ENCODE measurements at regions not wholly inside any gene's neighbourhood (a gene's known extent, or its start where the extent isn't known, plus 50 kb on each side); places are given as distances from the start of the nearest gene placed in this dataset.

DNA sequence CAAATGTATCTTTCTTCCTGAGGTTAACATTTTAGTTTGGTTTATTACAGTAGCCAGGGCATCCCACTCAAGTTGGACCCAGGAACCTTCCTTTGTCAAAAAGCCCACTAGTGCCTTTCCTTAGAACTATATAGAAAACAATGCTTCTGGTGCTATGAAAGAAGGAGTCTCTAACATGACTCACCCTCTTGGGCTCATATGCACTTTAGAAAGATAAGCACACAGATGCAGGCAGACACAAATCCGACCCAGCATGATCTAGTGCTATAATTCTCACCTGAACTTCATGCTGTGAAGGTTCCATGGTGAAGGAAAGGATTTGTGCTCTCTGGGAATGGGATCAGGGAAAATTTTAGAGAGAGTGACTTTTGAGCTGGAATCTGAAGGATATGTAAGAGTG is 289.4 kb downstream of the ANKRD50 start:
- Histone ChIP-seq H3K27me3 (ENCODE audit: insufficient read depth, low read length) (no peaks in the 10 kb centered on the region), H3K36me3 (ENCODE audit: insufficient read depth, low read length) (no peaks in the 10 kb centered on the region), H3K4me3 (ENCODE audit: low read length) (no peak overlapping the region), H2AFZ (ENCODE audit: low read depth, low read length) (no peak overlapping the region), H3K4me1 (ENCODE audit: insufficient read depth, low read length) (peaks cover 6% of the 10 kb centered on the region), H3K9me3 (ENCODE audit: low read length) (no peaks in the 10 kb centered on the region)

DNA sequence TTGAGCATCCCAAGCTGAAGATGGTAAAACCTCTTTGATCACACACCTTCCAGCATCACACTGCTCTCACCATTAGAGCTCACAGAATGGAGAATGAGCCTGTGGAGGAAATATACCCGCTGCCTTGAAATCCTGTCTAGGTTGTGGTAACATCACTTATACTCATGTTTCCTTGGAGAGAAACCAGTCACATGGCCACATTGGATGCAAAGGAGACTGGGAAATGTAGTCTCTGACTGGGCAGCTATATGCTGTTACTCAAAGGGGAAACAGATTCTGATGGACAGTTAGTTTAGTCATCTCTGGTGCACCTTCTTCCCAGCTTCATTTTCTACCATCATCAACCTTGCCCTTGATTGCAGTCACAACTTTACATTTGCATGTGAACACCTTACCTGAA is 286.3 kb downstream of the ANKRD50 start:
- H3K9me3 ChIP-seq (ENCODE audit: low read length), result no peaks in the 10 kb centered on the region
- no peaks in the 10 kb centered on the region for H3K36me3 ChIP-seq (ENCODE audit: insufficient read depth, low read length)
- peaks cover 3% of the 10 kb centered on the region for H3K4me1 ChIP-seq (ENCODE audit: insufficient read depth, low read length)
- H2AFZ ChIP-seq (ENCODE audit: low read depth, low read length), result no peak overlapping the region
- no peak overlapping the region for H3K4me3 ChIP-seq (ENCODE audit: low read length)
- no peaks in the 10 kb centered on the region for H3K27me3 ChIP-seq (ENCODE audit: insufficient read depth, low read length)

DNA sequence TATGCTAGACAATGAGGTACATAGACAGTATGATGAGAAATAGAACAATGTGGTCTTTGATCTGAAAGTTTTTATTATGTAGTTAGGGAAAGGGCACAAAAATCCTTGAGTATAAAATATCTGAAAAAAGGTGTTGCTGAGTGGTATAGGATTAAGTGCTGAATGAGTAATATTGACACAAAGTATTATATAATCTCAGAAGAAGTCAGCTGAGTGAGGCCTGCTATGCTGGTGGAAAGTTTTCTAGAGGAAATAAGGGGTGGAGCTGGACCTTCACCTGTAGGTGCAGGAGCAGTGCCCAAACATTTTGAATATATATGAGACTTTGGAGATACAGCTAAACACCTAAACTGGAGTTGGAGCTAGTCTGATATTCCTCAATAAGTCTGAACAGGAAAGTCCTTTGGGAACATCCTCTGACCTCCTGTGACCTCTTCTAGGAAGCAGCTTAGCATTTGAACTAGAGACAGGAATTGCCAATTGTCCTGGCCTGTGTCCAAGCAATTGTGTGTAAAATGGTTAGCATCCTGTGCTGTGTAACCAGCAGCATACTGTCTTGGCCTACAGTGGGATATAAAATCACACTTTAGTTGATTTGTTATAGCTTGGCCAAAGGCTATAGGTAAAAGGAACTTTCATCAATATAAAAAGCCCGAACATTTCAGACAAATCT is 285.3 kb downstream of the ANKRD50 start:
- Histone ChIP-seq H3K4me1 (ENCODE audit: insufficient read depth, low read length) (peaks cover 2% of the 10 kb centered on the region), H3K27me3 (ENCODE audit: insufficient read depth, low read length) (no peaks in the 10 kb centered on the region), H3K36me3 (ENCODE audit: insufficient read depth, low read length) (no peaks in the 10 kb centered on the region), H3K4me3 (ENCODE audit: low read length) (no peak overlapping the region), H2AFZ (ENCODE audit: low read depth, low read length) (no peak overlapping the region), H3K9me3 (ENCODE audit: low read length) (no peaks in the 10 kb centered on the region)

DNA sequence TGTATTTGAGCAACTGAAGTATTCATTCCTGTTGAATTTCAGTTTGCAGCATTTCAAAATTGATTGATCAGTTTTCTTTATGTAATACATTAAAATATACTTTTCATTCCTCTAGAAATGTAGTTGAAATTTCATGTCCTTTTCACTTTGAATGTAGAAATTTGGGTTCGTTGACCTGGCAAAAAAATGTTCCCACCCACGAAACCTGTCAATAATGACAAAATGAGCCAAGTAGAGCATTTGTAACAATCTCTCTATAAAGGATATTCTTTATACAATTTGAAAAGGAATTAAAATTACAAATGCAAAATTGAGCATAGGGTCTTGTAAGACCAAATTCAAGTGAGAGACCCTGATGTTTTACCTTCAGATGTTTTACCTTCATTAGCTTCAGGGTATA is 283.9 kb downstream of the ANKRD50 start:
- Histone ChIP-seq H2AFZ (ENCODE audit: low read depth, low read length) (peak overlapping the region; percentile 75), H3K36me3 (ENCODE audit: insufficient read depth, low read length) (no peaks in the 10 kb centered on the region)

DNA sequence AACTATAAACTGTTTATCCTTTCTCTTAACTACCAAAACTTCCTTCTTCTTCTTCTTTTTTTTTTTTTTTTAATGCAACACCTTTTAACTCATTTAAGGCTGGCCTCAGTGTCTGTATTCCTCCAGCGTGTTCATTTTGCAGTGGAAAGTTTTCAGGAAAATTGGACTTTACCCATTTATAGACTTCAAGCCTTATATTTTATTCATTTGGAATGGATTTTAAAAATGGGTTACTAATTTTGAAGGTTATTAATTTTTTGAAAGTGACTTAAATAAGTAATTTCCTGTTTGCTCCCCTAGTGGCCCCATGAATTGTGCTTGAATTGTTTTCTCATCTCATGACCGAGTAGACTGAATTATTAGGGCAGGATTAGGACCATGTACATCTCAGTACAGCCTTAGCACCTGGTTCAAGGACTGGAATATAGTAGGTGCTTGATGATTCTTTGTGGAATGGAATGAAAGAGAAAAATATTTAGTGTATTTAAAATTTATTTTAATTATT is 282.7 kb downstream of the ANKRD50 start:
- Histone ChIP-seq H3K4me3 (ENCODE audit: low read length) (no peak overlapping the region), H3K4me1 (ENCODE audit: insufficient read depth, low read length) (peaks cover 2% of the 10 kb centered on the region), H3K36me3 (ENCODE audit: insufficient read depth, low read length) (no peaks in the 10 kb centered on the region), H3K27me3 (ENCODE audit: insufficient read depth, low read length) (no peaks in the 10 kb centered on the region), H3K9me3 (ENCODE audit: low read length) (no peaks in the 10 kb centered on the region), H2AFZ (ENCODE audit: low read depth, low read length) (peak overlapping the region; percentile 75)

More for the DNA sequence above, 283.9 kb downstream of the ANKRD50 start:
- Histone ChIP-seq H3K27me3 (ENCODE audit: insufficient read depth, low read length) (no peaks in the 10 kb centered on the region), H3K9me3 (ENCODE audit: low read length) (no peaks in the 10 kb centered on the region), H3K4me3 (ENCODE audit: low read length) (no peak overlapping the region), H3K4me1 (ENCODE audit: insufficient read depth, low read length) (peaks cover 2% of the 10 kb centered on the region)

DNA sequence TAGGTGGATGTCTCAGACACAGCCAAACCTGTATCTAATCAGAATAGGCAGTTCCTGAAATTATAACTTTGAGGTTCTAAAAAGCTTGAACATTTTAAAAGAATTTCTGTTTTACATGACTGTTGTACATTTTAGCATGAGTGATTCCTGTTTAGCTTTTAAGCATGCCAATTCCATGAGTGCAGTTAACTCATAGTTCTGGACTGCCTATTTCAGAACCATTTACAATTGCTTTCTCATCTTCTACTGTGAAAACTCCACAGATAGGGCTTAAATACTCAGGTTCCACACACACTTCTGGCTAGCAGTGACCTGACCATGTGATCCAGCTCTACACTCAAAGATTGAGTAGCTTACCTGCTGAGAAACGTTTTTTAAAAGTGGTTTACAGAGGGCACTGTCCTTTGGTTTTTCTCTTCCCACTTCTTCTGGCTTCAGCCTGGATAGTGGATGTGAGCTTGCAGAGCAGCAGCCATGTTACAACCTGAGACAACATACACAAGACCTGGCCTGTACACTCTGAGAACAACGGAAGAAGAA is 280.8 kb downstream of the ANKRD50 start:
- no peaks in the 10 kb centered on the region for H3K36me3 ChIP-seq (ENCODE audit: insufficient read depth, low read length)
- H3K27me3 ChIP-seq (ENCODE audit: insufficient read depth, low read length), result no peaks in the 10 kb centered on the region
- H3K9me3 ChIP-seq (ENCODE audit: low read length), result no peaks in the 10 kb centered on the region
- H2AFZ ChIP-seq (ENCODE audit: low read depth, low read length), result no peak overlapping the region
- H3K4me3 ChIP-seq (ENCODE audit: low read length), result no peak overlapping the region
- H3K4me1 ChIP-seq (ENCODE audit: insufficient read depth, low read length), result peaks cover 2% of the 10 kb centered on the region

DNA sequence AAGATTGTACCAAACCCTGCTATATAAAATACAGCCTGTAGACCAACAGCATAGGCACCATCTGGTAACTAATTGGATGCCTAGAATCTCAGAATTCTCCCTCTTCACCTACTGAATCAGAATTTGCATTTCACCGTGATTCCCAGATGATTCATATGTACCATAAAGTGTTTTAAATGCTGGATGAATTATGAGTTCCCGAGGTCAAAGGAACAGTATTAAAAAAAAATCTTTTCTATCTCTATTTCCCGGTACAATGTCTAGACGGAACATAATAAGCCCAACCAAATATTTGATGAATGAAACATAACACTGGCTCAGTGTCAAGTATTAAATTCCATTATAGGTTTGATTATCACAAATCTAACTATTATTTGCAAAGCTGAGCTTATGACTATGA is 280.0 kb downstream of the ANKRD50 start:
- H3K27me3 ChIP-seq (ENCODE audit: insufficient read depth, low read length), result no peaks in the 10 kb centered on the region
- H3K36me3 ChIP-seq (ENCODE audit: insufficient read depth, low read length), result no peaks in the 10 kb centered on the region
- H3K4me1 ChIP-seq (ENCODE audit: insufficient read depth, low read length), result peaks cover 2% of the 10 kb centered on the region
- no peak overlapping the region for H3K4me3 ChIP-seq (ENCODE audit: low read length)
- no peak overlapping the region for H2AFZ ChIP-seq (ENCODE audit: low read depth, low read length)
- H3K9me3 ChIP-seq (ENCODE audit: low read length), result no peaks in the 10 kb centered on the region

DNA sequence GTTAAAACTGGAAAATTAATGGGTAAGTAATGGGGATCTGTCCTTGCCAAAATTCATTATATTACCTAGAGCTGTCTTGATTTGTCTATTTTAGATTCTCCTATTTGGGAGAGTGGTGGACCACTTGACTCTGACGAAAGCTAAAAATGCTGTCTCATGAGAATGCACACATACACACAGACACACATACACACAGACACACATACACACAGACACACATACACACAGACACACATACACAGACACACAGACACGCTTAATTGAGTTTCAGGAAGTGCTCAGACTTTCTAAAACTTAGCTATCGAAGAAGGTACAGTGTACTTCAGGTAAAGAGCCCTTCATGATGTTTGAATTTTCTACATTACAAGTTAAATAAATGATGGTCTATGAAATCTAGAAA is 279.5 kb downstream of the ANKRD50 start:
- no peaks in the 10 kb centered on the region for H3K27me3 ChIP-seq (ENCODE audit: insufficient read depth, low read length)

DNA sequence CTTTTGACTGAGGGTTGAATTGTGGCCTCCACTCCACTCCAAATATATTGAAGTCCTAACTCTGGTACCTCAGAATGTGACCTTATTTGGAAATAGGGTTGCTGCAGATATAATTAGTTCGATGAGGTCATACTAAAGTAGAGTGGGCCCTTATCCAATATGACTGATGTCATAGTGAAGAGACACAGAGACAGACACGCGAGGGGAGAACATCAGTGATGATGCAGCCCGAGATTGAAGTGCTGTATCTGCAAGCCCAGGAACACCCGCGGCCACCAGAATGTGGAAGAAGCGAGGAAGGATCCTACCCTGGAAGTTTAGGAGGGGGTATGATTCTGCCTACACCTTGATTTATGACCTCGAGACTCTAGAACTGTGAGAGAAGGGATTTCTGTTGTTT is 279.0 kb downstream of the ANKRD50 start:
- no peaks in the 10 kb centered on the region for H3K36me3 ChIP-seq (ENCODE audit: insufficient read depth, low read length)
- no peaks in the 10 kb centered on the region for H3K9me3 ChIP-seq (ENCODE audit: low read length)
- H3K4me3 ChIP-seq (ENCODE audit: low read length), result no peak overlapping the region
- no peaks in the 10 kb centered on the region for H3K27me3 ChIP-seq (ENCODE audit: insufficient read depth, low read length)
- H3K4me1 ChIP-seq (ENCODE audit: insufficient read depth, low read length), result peaks cover 2% of the 10 kb centered on the region
- H2AFZ ChIP-seq (ENCODE audit: low read depth, low read length), result no peak overlapping the region

More for the DNA sequence above, 279.5 kb downstream of the ANKRD50 start:
- no peaks in the 10 kb centered on the region for H3K9me3 ChIP-seq (ENCODE audit: low read length)
- H2AFZ ChIP-seq (ENCODE audit: low read depth, low read length), result no peak overlapping the region
- no peaks in the 10 kb centered on the region for H3K36me3 ChIP-seq (ENCODE audit: insufficient read depth, low read length)
- no peak overlapping the region for H3K4me3 ChIP-seq (ENCODE audit: low read length)
- peaks cover 2% of the 10 kb centered on the region for H3K4me1 ChIP-seq (ENCODE audit: insufficient read depth, low read length)

DNA sequence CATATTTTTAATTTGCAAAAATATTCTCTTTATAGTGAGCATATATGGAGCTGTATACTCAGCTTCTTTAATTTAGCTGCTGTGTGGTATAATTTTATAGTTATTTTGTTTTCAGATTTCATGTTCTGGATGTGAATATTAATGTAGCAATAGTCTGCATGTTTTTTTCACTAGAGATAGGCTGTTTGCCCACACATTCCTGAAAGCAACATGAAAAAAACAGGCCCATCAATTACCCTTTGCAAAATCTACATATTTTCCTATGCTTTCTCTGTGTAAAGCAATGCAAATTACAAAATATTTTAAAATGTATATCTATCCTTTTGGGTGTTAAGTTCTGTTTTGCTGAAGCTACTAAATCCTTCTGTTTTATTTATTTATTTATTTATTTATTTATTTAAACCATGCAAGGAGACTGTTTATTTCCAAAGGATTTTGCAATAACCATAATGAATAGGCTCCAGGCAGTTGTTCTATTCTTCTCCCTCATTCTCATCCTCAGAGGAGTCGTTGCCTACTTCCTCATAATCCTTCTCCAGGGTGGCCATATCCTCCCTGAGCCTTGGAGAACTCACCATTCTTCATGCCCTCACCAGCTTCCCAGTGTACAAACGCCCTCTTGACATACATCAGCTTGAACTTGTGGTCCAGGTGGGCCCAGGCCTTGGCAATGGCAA is 277.1 kb downstream of the ANKRD50 start:
- Histone ChIP-seq H3K27me3 (ENCODE audit: insufficient read depth, low read length) (no peaks in the 10 kb centered on the region), H3K9me3 (ENCODE audit: low read length) (no peaks in the 10 kb centered on the region), H3K4me1 (ENCODE audit: insufficient read depth, low read length) (no peaks in the 10 kb centered on the region), H3K36me3 (ENCODE audit: insufficient read depth, low read length) (no peaks in the 10 kb centered on the region), H3K4me3 (ENCODE audit: low read length) (no peak overlapping the region), H2AFZ (ENCODE audit: low read depth, low read length) (no peak overlapping the region)

DNA sequence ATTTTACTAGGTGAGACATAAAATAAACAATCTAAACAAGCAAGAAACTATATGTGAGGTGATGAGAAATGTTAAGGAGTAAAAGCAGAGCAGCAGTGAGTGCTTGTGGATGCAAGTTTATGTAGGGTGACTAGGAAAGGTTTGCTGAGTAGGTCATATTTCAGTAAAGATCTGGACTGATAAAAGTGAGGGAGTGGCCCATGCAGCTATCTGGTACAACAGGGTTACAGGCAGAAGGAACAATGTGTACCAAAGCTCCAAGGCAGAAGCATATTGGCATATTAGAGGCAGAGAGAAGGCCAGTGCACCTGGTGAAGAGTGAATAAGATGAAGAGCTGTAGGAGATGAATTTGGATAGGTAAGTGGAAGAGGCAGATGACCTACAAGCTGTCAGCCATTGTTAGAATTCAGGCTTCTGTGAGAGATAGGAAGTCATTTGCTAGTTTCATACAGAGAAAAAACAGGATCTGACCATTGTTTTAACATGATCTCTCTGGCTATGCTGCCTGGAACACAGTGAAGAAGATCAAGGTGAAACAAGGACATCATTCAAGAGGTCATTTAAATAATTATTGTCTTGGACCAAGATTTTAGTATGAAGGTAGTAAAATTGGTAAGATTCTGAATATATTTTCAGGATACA is 274.6 kb downstream of the ANKRD50 start:
- Histone ChIP-seq H3K4me3 (ENCODE audit: low read length) (no peak overlapping the region), H3K9me3 (ENCODE audit: low read length) (no peaks in the 10 kb centered on the region), H3K36me3 (ENCODE audit: insufficient read depth, low read length) (no peaks in the 10 kb centered on the region), H3K4me1 (ENCODE audit: insufficient read depth, low read length) (no peaks in the 10 kb centered on the region), H3K27me3 (ENCODE audit: insufficient read depth, low read length) (no peaks in the 10 kb centered on the region), H2AFZ (ENCODE audit: low read depth, low read length) (no peak overlapping the region)

DNA sequence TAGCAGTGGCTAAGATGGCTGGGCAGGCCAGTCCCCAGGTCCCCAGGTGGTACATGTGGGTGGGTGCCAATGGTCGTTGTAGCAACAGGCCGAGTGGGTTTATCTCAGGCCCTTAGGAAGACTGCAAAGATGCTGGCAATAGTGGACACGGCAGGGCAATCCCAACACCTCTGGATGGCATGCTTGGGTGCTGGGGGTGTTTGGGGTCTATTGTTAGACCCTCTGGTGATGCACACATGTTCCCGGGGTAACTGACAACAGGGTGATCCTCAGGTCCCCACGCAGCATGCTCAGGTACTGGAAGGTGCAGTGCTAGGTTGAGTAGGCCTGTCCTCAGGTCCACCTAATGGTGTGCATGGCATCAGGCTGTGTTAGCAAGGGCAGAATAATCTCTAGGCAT is 267.5 kb downstream of the ANKRD50 start:
- no peaks in the 10 kb centered on the region for H3K36me3 ChIP-seq (ENCODE audit: insufficient read depth, low read length)
- H2AFZ ChIP-seq (ENCODE audit: low read depth, low read length), result no peak overlapping the region
- no peaks in the 10 kb centered on the region for H3K27me3 ChIP-seq (ENCODE audit: insufficient read depth, low read length)
- H3K4me3 ChIP-seq (ENCODE audit: low read length), result no peak overlapping the region
- peaks cover 12% of the 10 kb centered on the region for H3K9me3 ChIP-seq (ENCODE audit: low read length)
- no peaks in the 10 kb centered on the region for H3K4me1 ChIP-seq (ENCODE audit: insufficient read depth, low read length)

DNA sequence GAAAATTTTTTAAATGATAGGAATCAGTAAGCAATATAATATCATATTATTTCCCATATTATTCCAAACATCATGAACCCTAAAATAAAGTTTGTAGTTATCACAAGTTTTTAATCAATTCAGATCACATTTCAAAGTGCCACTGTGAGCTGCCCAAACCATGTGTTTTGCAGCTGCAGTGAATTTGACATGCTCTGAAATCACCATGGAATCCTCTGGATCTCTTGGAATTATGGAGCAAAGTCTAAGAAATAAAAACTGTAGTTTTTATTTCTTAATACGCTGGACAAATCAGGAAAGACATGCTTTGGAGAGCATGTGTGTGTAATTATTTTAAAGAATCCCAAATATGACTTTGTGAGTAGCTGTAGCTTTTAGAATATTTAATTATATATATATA is 262.7 kb downstream of the ANKRD50 start:
- Histone ChIP-seq H3K36me3 (ENCODE audit: insufficient read depth, low read length) (no peaks in the 10 kb centered on the region), H3K4me1 (ENCODE audit: insufficient read depth, low read length) (no peaks in the 10 kb centered on the region), H2AFZ (ENCODE audit: low read depth, low read length) (no peak overlapping the region), H3K27me3 (ENCODE audit: insufficient read depth, low read length) (no peaks in the 10 kb centered on the region), H3K9me3 (ENCODE audit: low read length) (peaks cover 10% of the 10 kb centered on the region), H3K4me3 (ENCODE audit: low read length) (no peak overlapping the region)

Measured in neuron (in vitro differentiated cells).